HUDEP-2 (cell line): ENCODE measurements at regions not wholly inside any gene's neighbourhood (a gene's known extent, or its start where the extent isn't known, plus 50 kb on each side); places are given as distances from the start of the nearest gene placed in this dataset.

ENCODE experiments used
- DNase-seq, 76 experiments: peaks; one replicate each; lab custom pipeline; 2025; ENCODE audit not compliant: unreplicated experiment in 76 of 76; lab: John Stamatoyannopoulos, UW

- peak in 1 of 76 experiments; percentile 21 for DNase-seq
Observed at GRCh38 chr1:2865571-2866421, 64.3 kb upstream of the TTC34 start.

- DNase-seq = no peak
Observed at GRCh38 chr1:2866422-2867086, 65.1 kb upstream of the TTC34 start.

GRCh38 chr1:2867087-2867425 lies 65.6 kb upstream of the TTC34 start:
- no peak for DNase-seq

GRCh38 chr1:2867861-2868260 lies 66.4 kb upstream of the TTC34 start:
- no peak for DNase-seq

GRCh38 chr1:2868571-2869195 lies 67.2 kb upstream of the TTC34 start:
- DNase-seq = no peak

GRCh38 chr1:2871246-2871815 lies 69.8 kb upstream of the TTC34 start:
- no peak for DNase-seq

- no peak for DNase-seq
Observed at GRCh38 chr1:2874207-2874606, 72.7 kb upstream of the TTC34 start.

GRCh38 chr1:2874607-2875480 lies 73.4 kb upstream of the TTC34 start:
- DNase-seq = no peak

GRCh38 chr1:2875707-2876561 lies 74.4 kb upstream of the TTC34 start:
- no peak for DNase-seq

GRCh38 chr1:2876846-2877245 lies 75.4 kb upstream of the TTC34 start:
- DNase-seq = no peak

- DNase-seq = no peak
Observed at GRCh38 chr1:2877391-2877790, 75.9 kb upstream of the TTC34 start.

GRCh38 chr1:2878591-2878990 lies 77.1 kb upstream of the TTC34 start:
- no peak for DNase-seq

- no peak for DNase-seq
Observed at GRCh38 chr1:2879026-2879425, 77.5 kb upstream of the TTC34 start.

- DNase-seq = no peak
Observed at GRCh38 chr1:2879591-2879990, 78.1 kb upstream of the TTC34 start.

GRCh38 chr1:2880086-2880485 lies 78.6 kb upstream of the TTC34 start:
- no peak for DNase-seq

GRCh38 chr1:2880812-2881295 lies 79.4 kb upstream of the TTC34 start:
- DNase-seq = no peak

GRCh38 chr1:2881556-2881955 lies 80.1 kb upstream of the TTC34 start:
- no peak for DNase-seq

- no peak for DNase-seq
Observed at GRCh38 chr1:2882966-2883696, 81.6 kb upstream of the TTC34 start.

- DNase-seq = no peak
Observed at GRCh38 chr1:2885001-2885400, 83.5 kb upstream of the TTC34 start.
